CD4-positive, alpha-beta T cell (primary cell): ENCODE measurements at regions not wholly inside any gene's neighbourhood (a gene's known extent, or its start where the extent isn't known, plus 50 kb on each side); places are given as distances from the start of the nearest gene placed in this dataset.
"Not testable (repeated sequence)": the region's sequence is repeated elsewhere in the genome, so short reads cannot be mapped to it uniquely, and the experiment has no call there.

ENCODE experiments used
- ATAC-seq: fragments of 200-7000 bp; cut with Tn5 transposase; one replicate; pipeline ENCODE4 v1.10.0; 2022; ENCODE audit warnings: mild to moderate bottlenecking; ENCODE audit not compliant: poor library complexity
- CTCF ChIA-PET: fragments of 350-600 bp; sonication (Branson Sonifier 250); formaldehyde crosslinking; loops from one replicate; lab custom pipeline; 2021; ENCODE audit warnings: antibody characterized with exemption, inconsistent platforms; lab: Charles Lee
- POLR2A ChIA-PET: fragments of 350-600 bp; sonication (Branson Sonifier 250); formaldehyde crosslinking; loops from one replicate; lab custom pipeline; 2021; ENCODE audit warnings: antibody characterized with exemption, inconsistent platforms; lab: Charles Lee
- DNase-seq, 14 experiments: peaks; one replicate each; pipeline ENCODE4 v3.0.0-alpha.2; 2013 to 2020; ENCODE audit warnings: mixed read lengths in 2 of 14
- H3K27ac ChIP-seq, 2 donors: one replicate each; pipeline versions ENCODE4 v1.5.1 to v1.7.0; 2013; ENCODE audit warnings: low read length in 2 of 2, low read depth in 1 of 2, mild to moderate bottlenecking in 1 of 2
- H3K27me3 ChIP-seq, 2 experiments: 1 replicate in 1 of 2; 2 replicates in 1 of 2; pipeline versions ENCODE4 v1.6.1 to v1.7.0; 2013; ENCODE audit warnings: low read length in 2 of 2, control low read depth in 1 of 2, mild to moderate bottlenecking in 1 of 2, moderate library complexity in 1 of 2; ENCODE audit not compliant: insufficient read depth in 2 of 2, control insufficient read depth in 1 of 2
- H3K36me3 ChIP-seq: one replicate; pipeline ENCODE4 v1.6.1; 2013; ENCODE audit warnings: low read length, control low read depth; ENCODE audit not compliant: insufficient read depth
- H3K4me1 ChIP-seq: one replicate; pipeline ENCODE4 v1.6.1; 2013; ENCODE audit warnings: low read length, control low read depth; ENCODE audit not compliant: insufficient read depth
- H3K4me3 ChIP-seq: one replicate; pipeline ENCODE4 v1.5.1; 2013; ENCODE audit warnings: mild to moderate bottlenecking, low read length, moderate library complexity
- H3K9me3 ChIP-seq, 2 experiments: 1 replicate in 1 of 2; 2 replicates in 1 of 2; pipeline versions ENCODE4 v1.6.1 to v1.7.0; 2013; ENCODE audit warnings: low read length in 2 of 2, mild to moderate bottlenecking in 2 of 2, control low read depth in 1 of 2, moderate library complexity in 1 of 2; ENCODE audit not compliant: control insufficient read depth in 1 of 2, insufficient read depth in 1 of 2
- H3K27ac Mint-ChIP-seq: one replicate; pipeline ENCODE4 v1.8.0; 2020; ENCODE audit warnings: mixed read lengths
- H3K27me3 Mint-ChIP-seq: one replicate; pipeline ENCODE4 v1.8.0; 2021; ENCODE audit warnings: mixed read lengths
- H3K36me3 Mint-ChIP-seq: one replicate; pipeline ENCODE4 v1.8.0; 2021; ENCODE audit warnings: low read depth, mixed read lengths
- H3K4me1 Mint-ChIP-seq: one replicate; pipeline ENCODE4 v1.8.0; 2021; ENCODE audit warnings: low read depth, mixed read lengths
- H3K4me3 Mint-ChIP-seq: one replicate; pipeline ENCODE4 v1.8.0; 2020; ENCODE audit warnings: mild to moderate bottlenecking, mixed read lengths
- H3K9me3 Mint-ChIP-seq: one replicate; pipeline ENCODE4 v1.8.0; 2020; ENCODE audit warnings: mixed read lengths
- CTCF ChIP-seq: fragments of 200-600 bp; IDR thresholded peaks from one replicate; pipeline ENCODE4 v1.8.0; 2022; ENCODE audit warnings: antibody characterized with exemption, mild to moderate bottlenecking
- intact Hi-C, 2 experiments: fragments of 100-400 bp; cut with DNase I in 1 of 2; cut with micrococcal nuclease in 1 of 2; formaldehyde crosslinking; loops; one replicate each; pipeline versions ENCODE4 v1.15.1 to v1.9.0; 2023 to 2025; cut with DNase I, micrococcal nuclease

GRCh38 chr16:29198731-29199521 lies 207.6 kb downstream of the NPIPB11 start:
- peaks cover 3% of the 10 kb centered on the region for H3K36me3 ChIP-seq
- Mint-ChIP-seq H3K27ac (no peak overlapping the region), H3K4me1 (no peaks in the 10 kb centered on the region), H3K36me3 (peaks cover 11% of the 10 kb centered on the region), H3K27me3 (no peaks in the 10 kb centered on the region), H3K4me3 (no peak overlapping the region), H3K9me3 (no peaks in the 10 kb centered on the region)
- H3K4me3 ChIP-seq, result no peak overlapping the region
- DNase-seq, result no peak
- ChIA-PET CTCF (no interaction called here), POLR2A (no interaction called here)
- H3K27ac ChIP-seq, result no peak overlapping the region
- no peak for ATAC-seq
- no peaks in the 10 kb centered on the region for H3K4me1 ChIP-seq
- H3K27me3 ChIP-seq, result no peaks in the 10 kb centered on the region
- no peak for TF ChIP-seq CTCF
- no peaks in the 10 kb centered on the region for H3K9me3 ChIP-seq
- intact Hi-C loops, result no loop called here

DNA sequence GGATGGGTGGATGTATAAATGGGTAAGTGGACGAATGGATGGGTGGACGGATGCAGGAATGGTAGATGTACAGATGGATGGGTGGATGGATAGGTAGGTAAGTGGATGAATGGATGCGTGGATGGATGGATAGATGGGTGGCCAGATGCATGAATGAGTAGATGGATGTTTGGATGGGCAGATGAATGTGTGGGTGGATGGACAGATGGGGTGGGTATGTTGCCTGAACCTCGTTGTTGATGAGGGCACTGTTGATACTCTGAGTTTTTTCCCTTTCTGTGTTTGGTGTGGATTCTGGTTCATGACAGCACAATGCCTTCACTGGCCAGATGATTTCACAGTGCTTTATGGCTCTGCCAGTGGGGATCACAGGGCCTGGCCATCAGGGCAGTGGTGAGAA lies 208.3 kb downstream of the NPIPB11 start:
- H3K4me3 Mint-ChIP-seq, result no peak overlapping the region
- H3K27me3 ChIP-seq, result no peaks in the 10 kb centered on the region
- no peaks in the 10 kb centered on the region for H3K4me1 ChIP-seq
- H3K4me1 Mint-ChIP-seq, result no peaks in the 10 kb centered on the region
- intact Hi-C loops, result no loop called here
- no peaks in the 10 kb centered on the region for H3K36me3 ChIP-seq
- POLR2A ChIA-PET, result no interaction called here
- peaks cover 10% of the 10 kb centered on the region for H3K36me3 Mint-ChIP-seq
- H3K4me3 ChIP-seq, result no peak overlapping the region
- no peaks in the 10 kb centered on the region for H3K9me3 ChIP-seq
- no peak for TF ChIP-seq CTCF
- no peak overlapping the region for H3K27ac Mint-ChIP-seq
- CTCF ChIA-PET, result no interaction called here
- H3K27ac ChIP-seq, result no peak overlapping the region
- no peaks in the 10 kb centered on the region for H3K9me3 Mint-ChIP-seq
- no peak for DNase-seq
- H3K27me3 Mint-ChIP-seq, result no peaks in the 10 kb centered on the region
- no peak for ATAC-seq

GRCh38 chr16:29197494-29198100 lies 208.9 kb downstream of the NPIPB11 start:
- H3K27ac Mint-ChIP-seq, DNase-seq, CTCF ChIA-PET: not testable (repeated sequence)

GRCh38 chr16:29196746-29197145 lies 209.8 kb downstream of the NPIPB11 start:
- intact Hi-C loops, H3K4me3 Mint-ChIP-seq, H3K9me3 ChIP-seq, ATAC-seq, H3K27me3 Mint-ChIP-seq, DNase-seq, H3K36me3 Mint-ChIP-seq, CTCF ChIA-PET, H3K4me3 ChIP-seq, H3K27ac Mint-ChIP-seq, H3K27me3 ChIP-seq, H3K4me1 Mint-ChIP-seq, H3K4me1 ChIP-seq, H3K36me3 ChIP-seq, POLR2A ChIA-PET, H3K27ac ChIP-seq, H3K9me3 Mint-ChIP-seq: not testable (repeated sequence)

More at GRCh38 chr16:29197494-29198100, 208.9 kb downstream of the NPIPB11 start:
- POLR2A ChIA-PET, H3K36me3 ChIP-seq, H3K4me1 Mint-ChIP-seq, H3K27me3 Mint-ChIP-seq, H3K4me1 ChIP-seq, H3K27ac ChIP-seq, H3K9me3 Mint-ChIP-seq, H3K4me3 ChIP-seq, H3K9me3 ChIP-seq, ATAC-seq, H3K36me3 Mint-ChIP-seq, H3K4me3 Mint-ChIP-seq, intact Hi-C loops, H3K27me3 ChIP-seq: not testable (repeated sequence)

DNA sequence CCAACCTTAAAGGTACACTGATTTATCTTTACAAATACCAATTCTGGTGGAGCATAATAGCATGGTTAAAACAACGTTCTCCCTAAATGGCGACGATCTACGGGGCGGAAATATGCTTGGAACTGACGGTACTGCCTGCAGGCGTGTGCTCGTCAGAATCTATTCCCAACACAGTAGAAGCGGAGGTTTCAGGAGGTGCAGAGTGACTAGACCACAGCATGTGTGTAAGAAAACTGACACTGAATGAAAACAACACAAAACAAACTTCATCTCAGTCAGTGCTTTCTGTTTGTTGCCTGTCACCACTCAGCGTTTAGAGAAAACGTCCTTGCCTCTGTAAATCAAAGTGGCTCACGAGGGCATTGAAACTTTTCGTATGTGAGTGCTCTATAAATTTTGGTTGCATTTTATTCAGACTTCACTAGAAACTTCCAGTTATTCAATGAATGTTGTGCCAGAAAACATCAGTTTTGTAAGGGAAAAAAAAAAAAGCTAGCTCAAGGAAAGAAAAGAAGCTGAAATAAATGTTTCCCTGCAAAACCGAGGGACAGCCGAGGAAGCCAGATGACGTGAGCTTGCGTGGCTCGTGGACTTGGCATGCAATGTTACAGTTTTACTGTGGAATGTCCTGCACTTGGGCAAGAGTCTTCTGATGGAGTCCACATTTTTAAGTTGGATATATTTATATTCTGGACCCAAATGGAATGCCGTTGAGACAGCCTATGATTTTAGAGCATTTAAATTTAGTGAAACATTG lies 210.4 kb downstream of the LAT start:
- DNase-seq, intact Hi-C loops, H3K9me3 Mint-ChIP-seq, H3K27me3 ChIP-seq, H3K4me3 Mint-ChIP-seq, H3K4me3 ChIP-seq, H3K36me3 Mint-ChIP-seq, H3K4me1 ChIP-seq, ATAC-seq, H3K4me1 Mint-ChIP-seq, H3K36me3 ChIP-seq, H3K27me3 Mint-ChIP-seq, H3K27ac Mint-ChIP-seq, POLR2A ChIA-PET, CTCF ChIA-PET, H3K9me3 ChIP-seq, H3K27ac ChIP-seq: not testable (repeated sequence)
